ENCODE measurements at regions not wholly inside any gene's neighbourhood (a gene's known extent, or its start where the extent isn't known, plus 50 kb on each side); places are given as distances from the start of the nearest gene placed in this dataset.

GRCh38 chr10:8738987-8739386, 684.5 kb downstream of the GATA3 start:
- no peak overlapping the region for H3K4me2 ChIP-seq (ENCODE audit: low read length)
- no peak overlapping the region for H3K27ac ChIP-seq (ENCODE audit: low read depth, low read length, poor library complexity, severe bottlenecking)
- H3K79me2 ChIP-seq (ENCODE audit: insufficient read depth, low read length), result no peaks in the 10 kb centered on the region
- H3F3A ChIP-seq (ENCODE audit: insufficient read depth, low read length), result no peaks in the 10 kb centered on the region
- no peaks in the 10 kb centered on the region for H3K9me2 ChIP-seq (ENCODE audit: low read depth, low read length)
- H3K27me3 ChIP-seq (ENCODE audit: insufficient read depth, low read length), result no peaks in the 10 kb centered on the region
- H3K9ac ChIP-seq (ENCODE audit: low read length), result no peak overlapping the region
- no peaks in the 10 kb centered on the region for H3K36me3 ChIP-seq (ENCODE audit: insufficient read depth, low read length)
- H4K20me1 ChIP-seq (ENCODE audit: insufficient read depth, low read length), result no peaks in the 10 kb centered on the region
- no peak overlapping the region for H3K4me3 ChIP-seq (ENCODE audit: low read depth, low read length, poor library complexity, severe bottlenecking)
- TF ChIP-seq EZH2 (IDR thresholded peaks at IDR 0.05; ENCODE audit: borderline replicate concordance, low read length), result no peak
- no peak for TF ChIP-seq CTCF (IDR thresholded peaks at IDR 0.05; ENCODE audit: low read length)
- no peak overlapping the region for H2AFZ ChIP-seq (ENCODE audit: low read length)
- no peaks in the 10 kb centered on the region for H3K4me1 ChIP-seq (ENCODE audit: insufficient read depth, low read length, severe bottlenecking)
- H3K9me3 ChIP-seq (ENCODE audit: low read length), result no peaks in the 10 kb centered on the region

DNA sequence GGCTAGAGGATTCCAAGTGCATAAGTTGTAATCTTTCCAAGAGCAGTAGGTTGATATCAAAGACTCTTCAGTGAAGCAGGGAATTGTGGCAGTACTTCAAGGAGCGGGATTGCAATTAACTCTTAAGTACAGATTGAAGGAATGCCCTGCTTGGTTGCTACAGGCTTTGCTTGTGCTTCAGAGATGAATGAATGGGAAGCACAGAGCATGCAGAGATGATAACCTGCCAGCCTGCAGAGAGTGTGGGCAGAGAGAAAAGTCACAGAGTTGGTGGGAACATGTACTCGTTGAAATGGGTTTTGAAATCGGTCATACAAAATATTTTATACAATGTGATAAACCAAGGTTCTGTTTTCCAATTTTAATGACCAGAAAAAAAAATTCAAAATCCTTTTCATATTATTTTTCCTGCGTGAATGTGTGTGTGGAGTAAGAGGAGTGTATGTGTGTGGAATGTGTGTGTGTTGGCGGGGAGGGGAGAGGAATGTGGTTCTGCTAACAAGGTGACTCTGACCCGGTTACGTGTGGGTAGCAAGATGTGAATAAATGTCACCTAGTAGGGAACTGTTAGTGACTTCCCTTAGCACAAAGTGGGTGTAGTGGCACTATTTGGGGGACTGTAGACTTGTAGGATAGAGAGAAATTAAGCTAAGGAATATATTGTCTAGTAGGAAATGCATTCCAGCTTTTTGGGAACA, 697.8 kb downstream of the GATA3 start:
- Histone ChIP-seq H4K20me1 (ENCODE audit: insufficient read depth, low read length) (no peaks in the 10 kb centered on the region), H3K79me2 (ENCODE audit: insufficient read depth, low read length) (no peaks in the 10 kb centered on the region), H3K4me1 (ENCODE audit: insufficient read depth, low read length, severe bottlenecking) (no peaks in the 10 kb centered on the region), H3F3A (ENCODE audit: insufficient read depth, low read length) (no peaks in the 10 kb centered on the region), H2AFZ (ENCODE audit: low read length) (no peak overlapping the region), H3K9me2 (ENCODE audit: low read depth, low read length) (no peaks in the 10 kb centered on the region), H3K9ac (ENCODE audit: low read length) (no peak overlapping the region), H3K9me3 (ENCODE audit: low read length) (no peaks in the 10 kb centered on the region), H3K27ac (ENCODE audit: low read depth, low read length, poor library complexity, severe bottlenecking) (no peak overlapping the region), H3K4me2 (ENCODE audit: low read length) (no peak overlapping the region), H3K36me3 (ENCODE audit: insufficient read depth, low read length) (no peaks in the 10 kb centered on the region), H3K4me3 (ENCODE audit: low read depth, low read length, poor library complexity, severe bottlenecking) (no peak overlapping the region), H3K27me3 (ENCODE audit: insufficient read depth, low read length) (no peaks in the 10 kb centered on the region)
- no peak for TF ChIP-seq CTCF (IDR thresholded peaks at IDR 0.05; ENCODE audit: low read length)
- TF ChIP-seq EZH2 (IDR thresholded peaks at IDR 0.05; ENCODE audit: borderline replicate concordance, low read length), result no peak

DNA sequence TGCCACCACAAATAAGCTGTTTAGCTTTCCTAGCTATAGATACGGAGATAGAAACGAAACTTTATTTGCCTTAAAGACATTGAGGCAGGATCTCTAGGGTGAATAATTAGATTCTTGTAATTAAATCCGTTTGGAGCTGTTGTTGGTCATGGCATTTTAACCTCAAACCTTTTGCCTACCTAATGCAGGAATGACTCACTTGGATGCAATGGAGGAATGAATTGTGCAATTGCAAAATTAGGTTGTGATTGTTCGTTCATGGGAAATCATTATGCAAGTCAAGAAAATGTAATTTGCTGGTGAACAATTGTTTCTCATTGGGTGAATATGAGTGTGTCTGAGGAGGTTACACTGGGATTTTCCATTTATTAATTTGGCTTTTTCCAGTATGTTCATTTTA, 703.5 kb downstream of the GATA3 start:
- no peak overlapping the region for H2AFZ ChIP-seq (ENCODE audit: low read length)
- H3K79me2 ChIP-seq (ENCODE audit: insufficient read depth, low read length), result no peaks in the 10 kb centered on the region
- no peak overlapping the region for H3K4me3 ChIP-seq (ENCODE audit: low read depth, low read length, poor library complexity, severe bottlenecking)
- no peaks in the 10 kb centered on the region for H4K20me1 ChIP-seq (ENCODE audit: insufficient read depth, low read length)
- TF ChIP-seq EZH2 (IDR thresholded peaks at IDR 0.05; ENCODE audit: borderline replicate concordance, low read length) (no peak), CTCF (IDR thresholded peaks at IDR 0.05; ENCODE audit: low read length) (no peak)
- H3K4me2 ChIP-seq (ENCODE audit: low read length), result no peak overlapping the region
- H3F3A ChIP-seq (ENCODE audit: insufficient read depth, low read length), result no peaks in the 10 kb centered on the region
- H3K9me2 ChIP-seq (ENCODE audit: low read depth, low read length), result no peaks in the 10 kb centered on the region
- no peak overlapping the region for H3K9ac ChIP-seq (ENCODE audit: low read length)
- no peaks in the 10 kb centered on the region for H3K27me3 ChIP-seq (ENCODE audit: insufficient read depth, low read length)
- H3K36me3 ChIP-seq (ENCODE audit: insufficient read depth, low read length), result no peaks in the 10 kb centered on the region
- no peaks in the 10 kb centered on the region for H3K9me3 ChIP-seq (ENCODE audit: low read length)
- H3K4me1 ChIP-seq (ENCODE audit: insufficient read depth, low read length, severe bottlenecking), result no peaks in the 10 kb centered on the region
- H3K27ac ChIP-seq (ENCODE audit: low read depth, low read length, poor library complexity, severe bottlenecking), result no peak overlapping the region
